GM12891 (cell line): ENCODE measurements at regions not wholly inside any gene's neighbourhood (a gene's known extent, or its start where the extent isn't known, plus 50 kb on each side); places are given as distances from the start of the nearest gene placed in this dataset.

Source experiments
- PAX5 ChIP-seq: IDR thresholded peaks from 2 replicates; pipeline ENCODE4 v1.6.1; 2011; ENCODE audit warnings: low read length, moderate library complexity, mild to moderate bottlenecking; ENCODE audit not compliant: insufficient read depth, severe bottlenecking
- POLR2A ChIP-seq: IDR thresholded peaks from 2 replicates; pipeline ENCODE4 v1.6.1; 2011; ENCODE audit warnings: low read depth, low read length, control low read depth
- POLR2AphosphoS5 ChIP-seq: IDR thresholded peaks from 2 replicates; pipeline ENCODE4 v1.6.1; 2011; ENCODE audit warnings: low read depth, low read length, control low read depth
- POU2F2 ChIP-seq: IDR thresholded peaks from 2 replicates; pipeline ENCODE4 v1.6.1; 2011; ENCODE audit warnings: low read depth, mild to moderate bottlenecking, control low read depth, low read length, moderate library complexity
- SPI1 ChIP-seq: IDR thresholded peaks from 2 replicates; pipeline ENCODE4 v1.6.1; 2011; ENCODE audit warnings: low read depth, low read length, control low read depth
- TAF1 ChIP-seq: IDR thresholded peaks from 2 replicates; pipeline ENCODE4 v1.6.1; 2011; ENCODE audit warnings: low read depth, low read length, control low read depth

- TF ChIP-seq POLR2A (no peak), PAX5 (no peak), POLR2AphosphoS5 (no peak), TAF1 (no peak), POU2F2 (no peak), SPI1 (no peak)
Measured at GRCh38 chr14:26896447-26896846, 298.6 kb upstream of the NOVA1 start.
